Kidney (tissue), 13 donors: ENCODE measurements at regions not wholly inside any gene's neighbourhood (a gene's known extent, or its start where the extent isn't known, plus 50 kb on each side); places are given as distances from the start of the nearest gene placed in this dataset.
"Not testable (repeated sequence)": the region's sequence is repeated elsewhere in the genome, so short reads cannot be mapped to it uniquely, and the experiment has no call there.

Experiments used
- DNase-seq, 5 donors: peaks; one replicate each; pipeline ENCODE4 v3.0.0-alpha.2; 2013 to 2020
- FAIRE-seq: peaks from 2 replicates; lab custom pipeline; 2012; peaks lifted over from hg19 to GRCh38; lab: Jason Lieb, UNC
- H3K27ac ChIP-seq, 2 donors: one replicate each; pipeline ENCODE4 v1.7.0; 2013; ENCODE audit warnings: low read depth in 2 of 2, low read length in 2 of 2, inconsistent platforms in 1 of 2
- H3K27me3 ChIP-seq: one replicate; pipeline ENCODE4 v1.7.1; 2013; ENCODE audit warnings: low read length, inconsistent platforms; ENCODE audit not compliant: control insufficient read depth, insufficient read depth
- H3K36me3 ChIP-seq, 3 donors: one replicate each; pipeline versions ENCODE4 v1.7.0 to v1.7.1; 2013; ENCODE audit warnings: low read length in 3 of 3, control low read depth in 1 of 3, inconsistent platforms in 1 of 3; ENCODE audit not compliant: insufficient read depth in 3 of 3, control insufficient read depth in 2 of 3
- H3K4me1 ChIP-seq, 3 donors: one replicate each; pipeline versions ENCODE4 v1.7.0 to v1.7.1; 2013; ENCODE audit warnings: low read length in 3 of 3, inconsistent platforms in 1 of 3, low read depth in 1 of 3; ENCODE audit not compliant: control insufficient read depth in 2 of 3, insufficient read depth in 2 of 3
- H3K4me3 ChIP-seq, 3 donors: one replicate each; pipeline versions ENCODE4 v1.7.0 to v1.8.1; 2013; ENCODE audit warnings: low read length in 3 of 3, control low read depth in 1 of 3, inconsistent platforms in 1 of 3
- H3K9ac ChIP-seq, 3 donors: one replicate each; pipeline versions ENCODE4 v1.7.0 to v1.7.1; 2013; ENCODE audit warnings: low read length in 3 of 3, control low read depth in 1 of 3, inconsistent platforms in 1 of 3
- H3K9me3 ChIP-seq, 3 donors: one replicate each; pipeline versions ENCODE4 v1.7.0 to v1.7.1; 2013; ENCODE audit warnings: low read length in 3 of 3, control low read depth in 1 of 3, inconsistent platforms in 1 of 3; ENCODE audit not compliant: control insufficient read depth in 2 of 3, insufficient read depth in 1 of 3
- intact Hi-C: fragments of 100-400 bp; cut with DNase I; formaldehyde crosslinking; loops from one replicate; pipeline ENCODE4 v1.11.1; 2022
- TF ChIP-seq, protein P1 (sequence below): IDR thresholded peaks from 3 replicates; pipeline ENCODE4 v1.5.1; 2012; ENCODE audit warnings: mild to moderate bottlenecking, moderate library complexity, borderline replicate concordance; ENCODE audit not compliant: insufficient read depth; ENCODE audit errors: extremely low read depth
- donor health status: control.
- donor health status: control.
- donor health status: control.
- donor health status: control.
- donor health status: control.
- donor health status: DM: yes; HTN: yes; CAD: no.
- donor health status: Normal renal cell carcinoma (clear cell type).

- no peak overlapping the region for H3K9ac ChIP-seq
- DNase-seq (peak in 1 of 5 donors; percentile 27), FAIRE-seq (no peak)
- no peak overlapping the region for H3K27ac ChIP-seq
- H3K36me3 ChIP-seq = no peaks in the 10 kb centered on the region
- intact Hi-C loops = no loop called here
- TF ChIP-seq, protein P1, sequence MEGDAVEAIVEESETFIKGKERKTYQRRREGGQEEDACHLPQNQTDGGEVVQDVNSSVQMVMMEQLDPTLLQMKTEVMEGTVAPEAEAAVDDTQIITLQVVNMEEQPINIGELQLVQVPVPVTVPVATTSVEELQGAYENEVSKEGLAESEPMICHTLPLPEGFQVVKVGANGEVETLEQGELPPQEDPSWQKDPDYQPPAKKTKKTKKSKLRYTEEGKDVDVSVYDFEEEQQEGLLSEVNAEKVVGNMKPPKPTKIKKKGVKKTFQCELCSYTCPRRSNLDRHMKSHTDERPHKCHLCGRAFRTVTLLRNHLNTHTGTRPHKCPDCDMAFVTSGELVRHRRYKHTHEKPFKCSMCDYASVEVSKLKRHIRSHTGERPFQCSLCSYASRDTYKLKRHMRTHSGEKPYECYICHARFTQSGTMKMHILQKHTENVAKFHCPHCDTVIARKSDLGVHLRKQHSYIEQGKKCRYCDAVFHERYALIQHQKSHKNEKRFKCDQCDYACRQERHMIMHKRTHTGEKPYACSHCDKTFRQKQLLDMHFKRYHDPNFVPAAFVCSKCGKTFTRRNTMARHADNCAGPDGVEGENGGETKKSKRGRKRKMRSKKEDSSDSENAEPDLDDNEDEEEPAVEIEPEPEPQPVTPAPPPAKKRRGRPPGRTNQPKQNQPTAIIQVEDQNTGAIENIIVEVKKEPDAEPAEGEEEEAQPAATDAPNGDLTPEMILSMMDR = no peak
- H3K27me3 ChIP-seq = no peaks in the 10 kb centered on the region
- H3K4me3 ChIP-seq = no peak overlapping the region
- no peaks in the 10 kb centered on the region for H3K4me1 ChIP-seq
- H3K9me3 ChIP-seq = peaks cover 0 to 16% (median 0%) of the 10 kb centered on the region in 3 donors
These were observed 182.7 kb downstream of the ETAA1 start for GRCh38 chr2:67579806-67580205.

DNA sequence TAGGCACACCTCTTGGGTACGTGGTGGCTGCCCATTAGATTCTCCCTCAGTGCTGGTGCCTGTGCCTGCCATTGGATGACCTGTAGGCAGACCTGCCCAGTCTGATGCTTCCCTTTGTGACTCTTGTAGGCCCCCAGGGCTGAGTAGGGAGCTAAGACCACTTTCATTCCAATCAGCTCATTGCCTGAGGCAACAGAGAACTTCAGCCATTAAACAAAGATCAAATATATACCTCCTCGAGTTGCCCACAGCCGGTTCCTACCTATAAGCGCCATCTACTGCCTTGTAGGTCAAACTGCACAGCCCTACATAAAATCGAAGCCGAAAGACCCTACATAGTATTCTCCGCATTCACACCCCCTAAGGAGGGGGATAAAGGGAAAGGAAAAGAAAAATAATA, 184.6 kb downstream of the ETAA1 start:
- Histone ChIP-seq H3K27me3 (no peaks in the 10 kb centered on the region), H3K9ac (no peak overlapping the region), H3K36me3 (no peaks in the 10 kb centered on the region), H3K27ac (no peak overlapping the region), H3K9me3 (peaks cover 0 to 32% (median 2%) of the 10 kb centered on the region in 3 donors), H3K4me1 (no peaks in the 10 kb centered on the region), H3K4me3 (no peak overlapping the region)
- TF ChIP-seq, protein P1 = no peak
- FAIRE-seq = no peak
- intact Hi-C loops = no loop called here
- DNase-seq = no peak

DNA sequence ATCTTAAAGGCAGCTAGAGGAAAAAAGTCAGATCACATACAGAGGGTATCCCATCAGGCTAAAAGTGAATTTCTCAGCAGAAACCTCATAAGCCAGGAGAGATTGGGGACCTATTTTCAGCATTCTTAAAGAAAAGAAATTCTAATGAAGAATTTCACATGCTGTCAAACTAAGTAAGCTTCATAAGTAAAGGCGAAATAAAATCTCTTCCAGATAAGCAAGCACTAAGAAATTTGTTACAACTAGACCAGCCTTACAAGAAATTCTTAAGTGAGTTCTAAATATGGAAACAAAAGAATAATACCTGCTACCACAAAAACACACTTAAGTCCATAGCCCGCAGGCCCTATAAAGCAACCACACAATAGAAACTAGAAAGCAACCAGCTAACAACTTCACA, 186.1 kb downstream of the ETAA1 start:
- H3K36me3 ChIP-seq = no peaks in the 10 kb centered on the region
- TF ChIP-seq, protein P1 = no peak
- DNase-seq (no peak), FAIRE-seq (no peak)
- no peak overlapping the region for H3K9ac ChIP-seq
- peaks cover 0 to 36% (median 2%) of the 10 kb centered on the region in 3 donors for H3K9me3 ChIP-seq
- H3K27ac ChIP-seq = no peak overlapping the region
- intact Hi-C loops = no loop called here
- no peak overlapping the region for H3K4me3 ChIP-seq
- H3K27me3 ChIP-seq = no peaks in the 10 kb centered on the region
- no peaks in the 10 kb centered on the region for H3K4me1 ChIP-seq

GRCh38 chr2:67585400-67585799, 188.3 kb downstream of the ETAA1 start:
- no peak for FAIRE-seq
- TF ChIP-seq, protein P1 = no peak

DNA sequence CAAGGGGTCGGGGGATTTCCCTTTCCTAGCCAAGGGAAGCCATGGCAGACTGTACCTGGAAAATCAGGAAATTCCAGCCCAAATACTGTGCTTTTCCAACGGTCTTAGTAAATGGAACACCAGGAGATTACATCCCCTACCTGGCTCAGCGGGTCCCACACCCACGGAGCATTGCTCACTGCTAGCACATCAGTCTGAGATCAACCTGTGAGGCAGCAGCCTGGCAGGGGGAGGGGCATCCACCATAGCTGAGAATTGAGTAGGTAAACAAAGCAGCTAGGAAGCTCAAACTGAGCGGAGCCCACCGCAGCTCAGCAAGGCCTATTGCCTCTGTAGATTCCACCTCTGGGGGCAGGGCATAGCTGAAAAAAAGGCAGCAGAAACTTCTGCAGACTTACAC, 192.0 kb downstream of the ETAA1 start:
- peaks cover 0 to 26% (median 2%) of the 10 kb centered on the region in 3 donors for H3K9me3 ChIP-seq
- H3K4me3 ChIP-seq, H3K36me3 ChIP-seq, DNase-seq, H3K9ac ChIP-seq, H3K27me3 ChIP-seq, H3K4me1 ChIP-seq, intact Hi-C loops, FAIRE-seq, H3K27ac ChIP-seq: not testable (repeated sequence)

More at GRCh38 chr2:67585400-67585799, 188.3 kb downstream of the ETAA1 start:
- H3K9ac ChIP-seq = no peak overlapping the region
- H3K27me3 ChIP-seq = no peaks in the 10 kb centered on the region
- no peak overlapping the region for H3K27ac ChIP-seq
- H3K4me3 ChIP-seq = no peak overlapping the region
- intact Hi-C loops = no loop called here
- H3K9me3 ChIP-seq = peaks cover 0 to 36% (median 2%) of the 10 kb centered on the region in 3 donors
- H3K4me1 ChIP-seq = no peaks in the 10 kb centered on the region
- DNase-seq = no peak
- H3K36me3 ChIP-seq = no peaks in the 10 kb centered on the region
